ENCODE measurements at regions not wholly inside any gene's neighbourhood (a gene's known extent, or its start where the extent isn't known, plus 50 kb on each side); places are given as distances from the start of the nearest gene placed in this dataset.

DNA sequence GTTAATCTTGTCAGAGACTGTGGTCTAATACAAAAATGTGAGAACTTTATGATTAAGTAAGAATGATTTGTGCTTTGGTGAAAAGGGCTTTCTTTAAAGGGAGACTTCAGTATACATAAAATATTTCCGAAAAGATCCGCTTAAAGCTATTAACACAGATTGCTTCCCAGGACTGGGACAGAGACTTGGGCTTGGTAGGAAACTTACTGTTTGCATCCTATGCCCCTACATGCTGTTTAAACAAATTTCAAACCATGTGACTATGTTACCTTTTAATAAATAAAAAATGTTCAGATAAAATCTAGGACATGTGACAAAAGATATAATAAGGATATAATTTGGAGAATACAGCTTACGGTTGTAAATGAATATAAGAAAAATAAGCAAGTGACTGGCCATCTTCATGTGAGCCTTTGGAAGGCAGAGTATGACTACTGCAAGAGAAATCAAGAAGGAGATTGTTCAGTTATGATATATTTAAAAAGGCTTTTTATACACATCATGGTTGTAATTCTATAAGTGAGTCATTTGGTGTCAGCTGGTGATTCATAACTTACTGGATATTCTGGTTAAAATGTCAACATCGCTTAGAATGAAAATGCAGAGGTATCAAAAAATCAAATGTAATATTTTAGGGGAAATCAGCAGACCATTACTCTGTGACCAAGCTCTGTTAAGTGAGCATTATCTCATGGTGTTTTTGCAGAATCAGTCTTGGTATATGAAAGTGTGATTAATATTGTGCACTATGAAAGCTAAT, 234.7 kb upstream of the E2F7 start:
- Mint-ChIP-seq H3K9me3 (ENCODE audit: unreplicated experiment) (no peaks in the 10 kb centered on the region), H3K27ac (ENCODE audit: low read depth, unreplicated experiment) (peak overlapping the region; percentile 33), H3K4me1 (ENCODE audit: insufficient read depth, unreplicated experiment) (peaks cover 20% of the 10 kb centered on the region), H3K27me3 (ENCODE audit: insufficient read depth, unreplicated experiment) (no peaks in the 10 kb centered on the region), H3K36me3 (ENCODE audit: insufficient read depth, unreplicated experiment) (no peaks in the 10 kb centered on the region), H3K4me3 (ENCODE audit: unreplicated experiment) (no peak overlapping the region)
- no TSS peak for BruUV-seq (replicated peaks)
- intact Hi-C loops (cut with micrococcal nuclease): no loop called here
- ChIA-PET CTCF (interaction anchor here (1.0 to 1.2 kb wide), 2 partner anchors 24 to 251 kb away, joined by 3 to 6 read pairs; no protein-coding TSS in a partner anchor), POLR2A (interaction anchor here (0.7 to 1.0 kb wide), 3 partner anchors 20 to 368 kb away, joined by 3 to 5 read pairs (median 4); no protein-coding TSS in a partner anchor)
- peak; percentile 68 for DNase-seq (ENCODE audit: unreplicated experiment)
- TF ChIP-seq, protein P1, sequence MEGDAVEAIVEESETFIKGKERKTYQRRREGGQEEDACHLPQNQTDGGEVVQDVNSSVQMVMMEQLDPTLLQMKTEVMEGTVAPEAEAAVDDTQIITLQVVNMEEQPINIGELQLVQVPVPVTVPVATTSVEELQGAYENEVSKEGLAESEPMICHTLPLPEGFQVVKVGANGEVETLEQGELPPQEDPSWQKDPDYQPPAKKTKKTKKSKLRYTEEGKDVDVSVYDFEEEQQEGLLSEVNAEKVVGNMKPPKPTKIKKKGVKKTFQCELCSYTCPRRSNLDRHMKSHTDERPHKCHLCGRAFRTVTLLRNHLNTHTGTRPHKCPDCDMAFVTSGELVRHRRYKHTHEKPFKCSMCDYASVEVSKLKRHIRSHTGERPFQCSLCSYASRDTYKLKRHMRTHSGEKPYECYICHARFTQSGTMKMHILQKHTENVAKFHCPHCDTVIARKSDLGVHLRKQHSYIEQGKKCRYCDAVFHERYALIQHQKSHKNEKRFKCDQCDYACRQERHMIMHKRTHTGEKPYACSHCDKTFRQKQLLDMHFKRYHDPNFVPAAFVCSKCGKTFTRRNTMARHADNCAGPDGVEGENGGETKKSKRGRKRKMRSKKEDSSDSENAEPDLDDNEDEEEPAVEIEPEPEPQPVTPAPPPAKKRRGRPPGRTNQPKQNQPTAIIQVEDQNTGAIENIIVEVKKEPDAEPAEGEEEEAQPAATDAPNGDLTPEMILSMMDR (IDR thresholded peaks at IDR 0.05; ENCODE audit: unreplicated experiment): no peak

DNA sequence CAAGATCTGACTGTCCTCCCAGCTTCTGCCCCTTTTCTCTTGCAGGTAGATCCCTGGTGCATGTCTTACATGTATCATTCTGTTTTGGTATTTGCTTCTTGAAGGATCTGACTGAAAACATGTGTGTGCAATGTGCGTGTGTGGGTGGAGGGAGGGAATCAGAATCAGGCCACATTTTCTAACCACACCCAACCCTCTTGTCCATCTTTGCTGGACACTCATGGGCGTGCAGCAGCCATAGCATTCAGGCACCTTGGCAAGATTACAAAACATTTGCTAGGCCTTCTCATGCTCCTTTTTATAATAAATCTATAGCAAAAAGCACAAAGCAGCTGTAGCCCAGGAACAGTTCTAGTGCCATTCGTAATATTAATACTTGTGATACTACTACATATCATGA, 233.6 kb upstream of the E2F7 start:
- H3K9me3 Mint-ChIP-seq (ENCODE audit: unreplicated experiment): no peaks in the 10 kb centered on the region
- BruUV-seq (replicated peaks): no TSS peak
- DNase-seq (ENCODE audit: unreplicated experiment): peak; percentile 1
- H3K27me3 Mint-ChIP-seq (ENCODE audit: insufficient read depth, unreplicated experiment): no peaks in the 10 kb centered on the region
- no peak overlapping the region for H3K4me3 Mint-ChIP-seq (ENCODE audit: unreplicated experiment)
- ChIA-PET POLR2A (no interaction called here), CTCF (interaction anchor here (0.8 kb wide), 1 partner anchor 386 kb away, joined by 3 read pairs; no protein-coding TSS in a partner anchor)
- intact Hi-C loops (cut with micrococcal nuclease): no loop called here
- H3K27ac Mint-ChIP-seq (ENCODE audit: low read depth, unreplicated experiment): no peak overlapping the region
- TF ChIP-seq, protein P1 (IDR thresholded peaks at IDR 0.05; ENCODE audit: unreplicated experiment): no peak
- peaks cover 26% of the 10 kb centered on the region for H3K4me1 Mint-ChIP-seq (ENCODE audit: insufficient read depth, unreplicated experiment)
- H3K36me3 Mint-ChIP-seq (ENCODE audit: insufficient read depth, unreplicated experiment): no peaks in the 10 kb centered on the region

DNA sequence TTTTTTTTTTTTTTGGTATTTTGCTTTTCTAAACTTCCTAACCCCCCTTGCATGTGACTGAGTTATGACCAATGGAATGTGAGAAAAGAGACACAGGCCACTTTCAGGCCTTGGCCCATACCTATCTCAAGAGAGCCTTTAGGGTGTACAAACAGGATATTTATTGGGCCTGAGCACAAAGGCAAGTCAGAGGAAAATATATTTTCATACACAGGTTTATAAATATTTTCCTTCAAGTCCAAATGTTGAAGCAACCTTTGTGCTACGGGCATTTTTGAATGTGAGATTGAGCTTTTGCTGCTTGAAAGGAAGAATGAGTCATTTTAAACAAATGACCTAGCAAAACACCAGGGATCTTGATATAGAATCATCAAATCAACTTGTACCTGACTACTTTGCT, 228.6 kb upstream of the E2F7 start:
- Mint-ChIP-seq H3K4me3 (ENCODE audit: unreplicated experiment) (no peak overlapping the region), H3K36me3 (ENCODE audit: insufficient read depth, unreplicated experiment) (no peaks in the 10 kb centered on the region), H3K4me1 (ENCODE audit: insufficient read depth, unreplicated experiment) (peaks cover 12% of the 10 kb centered on the region), H3K9me3 (ENCODE audit: unreplicated experiment) (peaks cover under 1% of the 10 kb centered on the region), H3K27me3 (ENCODE audit: insufficient read depth, unreplicated experiment) (no peaks in the 10 kb centered on the region), H3K27ac (ENCODE audit: low read depth, unreplicated experiment) (no peak overlapping the region)
- intact Hi-C loops (cut with micrococcal nuclease): no loop called here
- DNase-seq (ENCODE audit: unreplicated experiment): peak; percentile 35
- TF ChIP-seq, protein P1 (IDR thresholded peaks at IDR 0.05; ENCODE audit: unreplicated experiment): no peak
- CTCF ChIA-PET: interaction anchor here (0.6 to 1.8 kb wide), 2 partner anchors 30 to 250 kb away, joined by 4 read pairs; no protein-coding TSS in a partner anchor
- BruUV-seq (replicated peaks): no TSS peak
- POLR2A ChIA-PET: interaction anchor here (1.1 kb wide), 1 partner anchor 51 kb away, joined by 3 read pairs; no protein-coding TSS in a partner anchor

DNA sequence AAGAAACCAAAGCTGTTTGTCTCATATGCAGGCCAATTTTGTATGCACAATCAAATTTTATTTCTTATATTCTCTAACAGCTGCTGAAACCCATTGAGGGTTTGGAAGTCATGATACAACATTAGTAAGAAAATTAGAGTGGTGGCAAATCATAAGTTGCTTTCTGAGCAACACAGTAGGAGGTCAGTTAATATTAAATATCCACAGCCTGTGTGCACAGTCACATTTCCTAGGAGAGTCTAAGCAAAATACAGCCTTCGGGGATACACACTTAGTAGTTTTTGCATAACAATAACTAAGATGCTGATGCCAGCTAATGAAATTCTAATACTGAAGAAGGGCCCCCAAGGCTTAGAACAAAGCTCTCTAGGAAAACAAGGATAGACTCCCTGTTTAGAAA, 209.6 kb upstream of the E2F7 start:
- H3K9me3 Mint-ChIP-seq (ENCODE audit: unreplicated experiment): no peaks in the 10 kb centered on the region
- BruUV-seq (replicated peaks): no TSS peak
- H3K4me1 Mint-ChIP-seq (ENCODE audit: insufficient read depth, unreplicated experiment): no peaks in the 10 kb centered on the region
- POLR2A ChIA-PET: no interaction called here
- H3K4me3 Mint-ChIP-seq (ENCODE audit: unreplicated experiment): no peak overlapping the region
- no peak for DNase-seq (ENCODE audit: unreplicated experiment)
- H3K36me3 Mint-ChIP-seq (ENCODE audit: insufficient read depth, unreplicated experiment): no peaks in the 10 kb centered on the region
- CTCF ChIA-PET: interaction anchor here (1.1 kb wide), 1 partner anchor 49 kb away, joined by 3 read pairs; no protein-coding TSS in a partner anchor
- H3K27ac Mint-ChIP-seq (ENCODE audit: low read depth, unreplicated experiment): no peak overlapping the region
- TF ChIP-seq, protein P1 (IDR thresholded peaks at IDR 0.05; ENCODE audit: unreplicated experiment): no peak
- intact Hi-C loops (cut with micrococcal nuclease): no loop called here
- no peaks in the 10 kb centered on the region for H3K27me3 Mint-ChIP-seq (ENCODE audit: insufficient read depth, unreplicated experiment)
